Transverse colon (tissue), 4 donors: ENCODE measurements at regions not wholly inside any gene's neighbourhood (a gene's known extent, or its start where the extent isn't known, plus 50 kb on each side); places are given as distances from the start of the nearest gene placed in this dataset.

ENCODE experiments used
- DNase-seq: peaks from one replicate; pipeline ENCODE4 v3.0.0-alpha.2; 2019
- H3K27ac ChIP-seq, 4 donors: fragments of 200-600 bp; sonication (generic); 2 replicates each; pipeline ENCODE4 v1.5.1; 2016 to 2018; ENCODE audit warnings: inconsistent platforms in 4 of 4
- H3K27me3 ChIP-seq: fragments of 200-600 bp; sonication (generic); 2 replicates; pipeline ENCODE4 v1.5.1; 2017; ENCODE audit warnings: inconsistent platforms
- H3K36me3 ChIP-seq, 4 donors: fragments of 200-600 bp; sonication (generic); 2 replicates each; pipeline ENCODE4 v1.5.1; 2017 to 2019; ENCODE audit warnings: inconsistent platforms in 4 of 4
- H3K4me1 ChIP-seq, 4 donors: fragments of 200-600 bp; sonication (generic); 2 replicates each; pipeline ENCODE4 v1.5.1; 2017 to 2020; ENCODE audit warnings: inconsistent platforms in 4 of 4
- H3K4me3 ChIP-seq, 4 donors: fragments of 200-600 bp; sonication (generic); 1 replicate in 1 of 4; 2 replicates in 3 of 4; pipeline versions ENCODE4 v1.5.1 to v1.6.1; 2017 to 2019; ENCODE audit warnings: inconsistent platforms in 4 of 4
- H3K9me3 ChIP-seq, 2 donors: fragments of 200-600 bp; sonication (generic); 2 replicates each; pipeline ENCODE4 v1.5.1; 2017 to 2019; ENCODE audit warnings: inconsistent platforms in 2 of 2
- EP300 ChIP-seq: sonication (generic); formaldehyde crosslinking; IDR thresholded peaks from one replicate; pipeline ENCODE4 v1.6.1; 2017; ENCODE audit warnings: antibody characterized with exemption, low read depth
- POLR2A ChIP-seq: fragments of 450-650 bp; IDR thresholded peaks from one replicate; pipeline ENCODE4 v1.6.1; 2016; ENCODE audit warnings: antibody characterized with exemption, mild to moderate bottlenecking, moderate library complexity
- POLR2AphosphoS5 ChIP-seq, 3 donors: sonication (generic); formaldehyde crosslinking; IDR thresholded peaks; one replicate each; pipeline ENCODE4 v1.6.1; 2016; ENCODE audit warnings: antibody characterized with exemption in 3 of 3
- WGBS, 2 donors: methylation state at CpG; one replicate each; pipeline ENCODE4 v1.1.5; 2018; ENCODE audit warnings: low coverage in 1 of 2; 5-methylcytosine and 5-hydroxymethylcytosine counted together
- in situ Hi-C, 4 donors: fragments of 200-750 bp; cut with MboI; loops; one replicate each; pipeline versions ENCODE4 v1.15.0 to v1.15.1; 2017; ENCODE audit warnings: low sequenced_read_pairs in 3 of 4, low pct_ligation_motif_present in 1 of 4, low pct_unique_long_range_greater_than_20kb in 1 of 4
- intact Hi-C: fragments of 100-400 bp; cut with DNase I; formaldehyde crosslinking; loops from one replicate; pipeline ENCODE4 v1.15.1; 2023; ENCODE audit warnings: low total_unique reads
- TF ChIP-seq, protein P1 (sequence below), 5 experiments: fragments of 200-600 bp in 3 of 5; fragments of 450-650 bp in 2 of 5; sonication (generic) in 3 of 5; IDR thresholded peaks; 1 replicate in 2 of 5; 2 replicates in 3 of 5; pipeline ENCODE4 v1.5.1; 2016 to 2017; ENCODE audit warnings: antibody characterized with exemption in 5 of 5, inconsistent platforms in 3 of 5, mild to moderate bottlenecking in 2 of 5, moderate library complexity in 1 of 5

DNA sequence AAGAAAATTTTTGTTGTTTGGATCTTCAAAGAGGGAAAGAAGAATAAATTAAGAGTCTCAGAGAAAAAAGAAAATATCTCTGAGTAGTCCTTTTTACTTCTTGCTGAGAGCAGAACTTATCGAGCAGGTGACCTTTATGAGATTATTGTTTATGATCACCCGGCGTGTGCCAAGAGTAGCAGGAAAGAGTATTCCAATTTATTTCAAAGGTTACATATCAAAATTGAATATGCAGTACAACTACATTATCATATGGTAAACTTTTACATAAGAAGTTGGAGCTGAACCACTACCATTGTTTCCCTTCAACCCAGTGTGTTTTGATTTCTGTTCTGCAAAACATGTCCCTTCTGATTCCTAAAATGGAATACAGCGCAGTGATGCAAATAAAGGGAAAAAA, 204.3 kb upstream of the SNX7 start:
- H3K4me3 ChIP-seq: no peak overlapping the region
- no peaks in the 10 kb centered on the region for H3K27me3 ChIP-seq
- TF ChIP-seq, protein P1, sequence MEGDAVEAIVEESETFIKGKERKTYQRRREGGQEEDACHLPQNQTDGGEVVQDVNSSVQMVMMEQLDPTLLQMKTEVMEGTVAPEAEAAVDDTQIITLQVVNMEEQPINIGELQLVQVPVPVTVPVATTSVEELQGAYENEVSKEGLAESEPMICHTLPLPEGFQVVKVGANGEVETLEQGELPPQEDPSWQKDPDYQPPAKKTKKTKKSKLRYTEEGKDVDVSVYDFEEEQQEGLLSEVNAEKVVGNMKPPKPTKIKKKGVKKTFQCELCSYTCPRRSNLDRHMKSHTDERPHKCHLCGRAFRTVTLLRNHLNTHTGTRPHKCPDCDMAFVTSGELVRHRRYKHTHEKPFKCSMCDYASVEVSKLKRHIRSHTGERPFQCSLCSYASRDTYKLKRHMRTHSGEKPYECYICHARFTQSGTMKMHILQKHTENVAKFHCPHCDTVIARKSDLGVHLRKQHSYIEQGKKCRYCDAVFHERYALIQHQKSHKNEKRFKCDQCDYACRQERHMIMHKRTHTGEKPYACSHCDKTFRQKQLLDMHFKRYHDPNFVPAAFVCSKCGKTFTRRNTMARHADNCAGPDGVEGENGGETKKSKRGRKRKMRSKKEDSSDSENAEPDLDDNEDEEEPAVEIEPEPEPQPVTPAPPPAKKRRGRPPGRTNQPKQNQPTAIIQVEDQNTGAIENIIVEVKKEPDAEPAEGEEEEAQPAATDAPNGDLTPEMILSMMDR (IDR thresholded peaks at IDR 0.05): no peak
- TF ChIP-seq POLR2A: no peak
- TF ChIP-seq POLR2AphosphoS5 (IDR thresholded peaks at IDR 0.05): no peak
- DNase-seq: peak; percentile 11
- peaks cover 0 to 7% (median 2%) of the 10 kb centered on the region in 4 donors for H3K4me1 ChIP-seq
- in situ Hi-C loops: loop anchor here in 2 of 4 donors (25.0 kb wide), 2 partner anchors 370 to 1495 kb away; no protein-coding TSS in a partner anchor
- intact Hi-C loops: no loop called here
- H3K36me3 ChIP-seq: no peaks in the 10 kb centered on the region
- no peaks in the 10 kb centered on the region for H3K9me3 ChIP-seq
- H3K27ac ChIP-seq: no peak overlapping the region
- WGBS, 2 donors: 55 to 71% methylated on average over 4 of the region's 4 CpGs

DNA sequence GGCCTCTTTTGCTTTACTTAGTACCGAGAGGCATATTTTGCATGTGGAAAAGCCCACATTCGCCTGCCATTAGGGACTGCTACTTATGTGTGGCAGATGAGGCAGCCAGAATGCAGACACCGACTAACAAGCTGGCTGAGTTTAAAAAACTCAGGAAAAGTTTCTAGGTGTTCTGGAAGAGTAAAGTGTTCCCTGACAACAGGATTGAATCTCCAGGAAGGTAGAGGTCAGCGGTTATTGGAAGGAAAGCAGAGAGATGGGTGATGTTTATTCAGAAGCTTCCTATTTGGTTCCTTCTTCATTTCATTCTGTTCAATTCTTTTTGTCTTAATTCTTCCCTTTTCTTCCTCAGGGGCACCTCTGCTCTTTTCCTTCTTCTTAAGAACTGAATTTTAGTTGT, 206.9 kb upstream of the SNX7 start:
- in situ Hi-C loops (loop anchor here in 2 of 4 donors (25.0 kb wide), 2 partner anchors 367 to 1492 kb away; no protein-coding TSS in a partner anchor), intact Hi-C loops (no loop called here)

DNA sequence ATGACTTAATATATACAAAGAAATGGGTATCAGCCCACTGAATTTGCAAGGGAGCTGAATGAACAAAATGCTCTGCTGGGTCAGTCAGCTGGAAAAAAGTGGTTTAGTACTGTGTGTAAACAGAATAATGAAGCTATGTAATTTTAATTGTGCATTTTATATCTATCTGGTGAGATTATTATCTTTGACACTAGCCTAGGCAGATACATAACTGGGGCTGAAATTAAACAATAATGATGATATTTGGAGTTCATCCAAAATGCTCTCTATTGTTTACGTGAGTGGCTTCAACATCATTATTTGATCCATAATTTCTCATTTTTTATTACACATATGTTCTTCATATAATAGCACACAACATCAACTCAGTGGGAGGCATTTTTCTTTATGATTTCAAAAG, 208.5 kb upstream of the SNX7 start:
- Histone ChIP-seq H3K27me3 (no peaks in the 10 kb centered on the region), H3K9me3 (no peaks in the 10 kb centered on the region), H3K4me3 (no peak overlapping the region), H3K36me3 (no peaks in the 10 kb centered on the region), H3K4me1 (peaks cover 0 to 7% (median 2%) of the 10 kb centered on the region in 4 donors), H3K27ac (no peak overlapping the region)
- no peak for DNase-seq
- 77 to 82% methylated on average over 1 of the region's 1 CpG for WGBS, 2 donors
- in situ Hi-C loops (loop anchor here in 2 of 4 donors (25.0 kb wide), 2 partner anchors 366 to 1491 kb away; no protein-coding TSS in a partner anchor), intact Hi-C loops (no loop called here)
- no peak for TF ChIP-seq POLR2A
- TF ChIP-seq, protein P1 (IDR thresholded peaks at IDR 0.05): no peak
- no peak for TF ChIP-seq POLR2AphosphoS5 (IDR thresholded peaks at IDR 0.05)
- no peak for TF ChIP-seq EP300

More for the DNA sequence above, 206.9 kb upstream of the SNX7 start:
- no peak for DNase-seq
- H3K27me3 ChIP-seq: no peaks in the 10 kb centered on the region
- H3K4me3 ChIP-seq: no peak overlapping the region
- H3K9me3 ChIP-seq: no peaks in the 10 kb centered on the region
- no peak for TF ChIP-seq EP300
- no peak for TF ChIP-seq POLR2AphosphoS5 (IDR thresholded peaks at IDR 0.05)
- TF ChIP-seq POLR2A: no peak
- TF ChIP-seq, protein P1 (IDR thresholded peaks at IDR 0.05): no peak
- H3K27ac ChIP-seq: no peak overlapping the region
- peaks cover 0 to 7% (median 2%) of the 10 kb centered on the region in 4 donors for H3K4me1 ChIP-seq
- WGBS, 2 donors: 73 to 84% methylated on average over 3 to 4 of the region's 4 CpGs
- H3K36me3 ChIP-seq: no peaks in the 10 kb centered on the region

DNA sequence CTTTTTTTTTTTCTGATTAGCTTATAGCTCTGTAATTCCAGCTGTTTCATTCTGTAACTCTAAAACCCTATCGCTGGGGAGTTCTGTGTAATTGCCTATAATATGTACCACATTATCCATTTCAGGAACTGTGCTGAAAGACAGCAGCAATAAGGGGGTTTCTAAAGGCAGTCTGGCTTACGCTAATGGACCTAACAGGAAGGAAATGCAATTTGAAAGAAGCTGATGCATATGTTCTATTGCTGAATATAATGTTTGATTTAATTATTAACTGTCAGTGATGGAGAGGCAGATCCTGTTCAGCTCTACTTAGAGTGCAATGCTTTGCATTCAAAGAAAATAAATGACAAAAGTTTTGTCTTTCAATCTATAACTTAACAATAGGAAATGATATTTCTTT, 209.4 kb upstream of the SNX7 start:
- intact Hi-C loops: no loop called here
- peaks cover 0 to 4% (median 1%) of the 10 kb centered on the region in 4 donors for H3K4me1 ChIP-seq
- no peaks in the 10 kb centered on the region for H3K27me3 ChIP-seq
- TF ChIP-seq, protein P1 (IDR thresholded peaks at IDR 0.05): no peak
- no peak for TF ChIP-seq POLR2A
- no peak for TF ChIP-seq EP300
- TF ChIP-seq POLR2AphosphoS5 (IDR thresholded peaks at IDR 0.05): no peak
- H3K36me3 ChIP-seq: no peaks in the 10 kb centered on the region
- H3K4me3 ChIP-seq: no peak overlapping the region
- in situ Hi-C loops: loop anchor here in 2 of 4 donors (25.0 kb wide), 2 partner anchors 365 to 1490 kb away; no protein-coding TSS in a partner anchor
- H3K9me3 ChIP-seq: peaks cover 0 to 6% of the 10 kb centered on the region in 2 donors
- DNase-seq: no peak
- WGBS, 2 donors: 59 to 61% methylated on average over 2 of the region's 2 CpGs
- no peak overlapping the region for H3K27ac ChIP-seq
